ENCODE measurements at regions not wholly inside any gene's neighbourhood (a gene's known extent, or its start where the extent isn't known, plus 50 kb on each side); places are given as distances from the start of the nearest gene placed in this dataset.

GRCh38 chr6:45806172-45806571 is 209.5 kb downstream of the CLIC5 start:
- no peak for TF ChIP-seq CTCF (conservative IDR thresholded peaks at IDR 0.05)
- H3K27ac ChIP-seq, result no peak overlapping the region

GRCh38 chr6:45803071-45803470 is 212.6 kb downstream of the CLIC5 start:
- no peak overlapping the region for H3K27ac ChIP-seq
- no peak for TF ChIP-seq CTCF (conservative IDR thresholded peaks at IDR 0.05)

GRCh38 chr6:45801471-45802289 is 214.0 kb downstream of the CLIC5 start:
- no peak overlapping the region for H3K27ac ChIP-seq
- TF ChIP-seq CTCF (conservative IDR thresholded peaks at IDR 0.05), result no peak

GRCh38 chr6:45800911-45801310 is 214.7 kb downstream of the CLIC5 start:
- no peak for TF ChIP-seq CTCF (conservative IDR thresholded peaks at IDR 0.05)
- no peak overlapping the region for H3K27ac ChIP-seq

- TF ChIP-seq CTCF (conservative IDR thresholded peaks at IDR 0.05), result no peak
These were observed 220.0 kb downstream of the CLIC5 start for GRCh38 chr6:45795678-45796077.

GRCh38 chr6:45794465-45794864 is 221.2 kb downstream of the CLIC5 start:
- H3K27ac ChIP-seq, result no peak overlapping the region
- no peak for TF ChIP-seq CTCF (conservative IDR thresholded peaks at IDR 0.05)

More at GRCh38 chr6:45795678-45796077, 220.0 kb downstream of the CLIC5 start:
- no peak overlapping the region for H3K27ac ChIP-seq

GRCh38 chr6:45791211-45792168 is 224.2 kb downstream of the CLIC5 start:
- TF ChIP-seq CTCF (conservative IDR thresholded peaks at IDR 0.05), result no peak
- H3K27ac ChIP-seq, result no peak overlapping the region

Data from VCaP (cell line).